ENCODE measurements at regions not wholly inside any gene's neighbourhood (a gene's known extent, or its start where the extent isn't known, plus 50 kb on each side); places are given as distances from the start of the nearest gene placed in this dataset.

DNA sequence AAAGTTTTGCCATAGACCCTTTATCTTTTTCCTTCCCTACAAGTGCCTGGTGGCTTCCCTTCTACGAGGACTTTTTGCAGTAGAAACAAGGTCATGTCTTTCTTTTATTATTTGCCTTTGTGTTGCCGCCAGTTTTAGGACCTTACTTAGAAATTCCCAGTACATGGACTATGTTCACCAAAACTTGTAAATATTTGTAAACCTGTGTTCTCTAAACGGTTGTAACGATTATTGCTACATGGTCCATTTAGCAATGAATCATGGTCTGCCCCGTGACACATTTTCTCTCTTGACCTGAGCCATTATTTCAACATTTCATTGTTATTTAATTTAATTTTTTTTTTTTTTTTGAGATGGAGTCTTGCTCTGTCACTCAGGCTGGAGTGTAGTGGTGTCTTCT lies 110.7 kb downstream of the MFAP3L start:
- no peak overlapping the region for H3K4me3 ChIP-seq
- no peaks in the 10 kb centered on the region for H3K4me1 ChIP-seq
- no peaks in the 10 kb centered on the region for H3K36me3 ChIP-seq
- ATAC-seq (no peak), DNase-seq (no peak)
- H3K27me3 ChIP-seq = no peaks in the 10 kb centered on the region
- intact Hi-C loops (cut with DNase I) = no loop called here
- TF ChIP-seq, protein P1, sequence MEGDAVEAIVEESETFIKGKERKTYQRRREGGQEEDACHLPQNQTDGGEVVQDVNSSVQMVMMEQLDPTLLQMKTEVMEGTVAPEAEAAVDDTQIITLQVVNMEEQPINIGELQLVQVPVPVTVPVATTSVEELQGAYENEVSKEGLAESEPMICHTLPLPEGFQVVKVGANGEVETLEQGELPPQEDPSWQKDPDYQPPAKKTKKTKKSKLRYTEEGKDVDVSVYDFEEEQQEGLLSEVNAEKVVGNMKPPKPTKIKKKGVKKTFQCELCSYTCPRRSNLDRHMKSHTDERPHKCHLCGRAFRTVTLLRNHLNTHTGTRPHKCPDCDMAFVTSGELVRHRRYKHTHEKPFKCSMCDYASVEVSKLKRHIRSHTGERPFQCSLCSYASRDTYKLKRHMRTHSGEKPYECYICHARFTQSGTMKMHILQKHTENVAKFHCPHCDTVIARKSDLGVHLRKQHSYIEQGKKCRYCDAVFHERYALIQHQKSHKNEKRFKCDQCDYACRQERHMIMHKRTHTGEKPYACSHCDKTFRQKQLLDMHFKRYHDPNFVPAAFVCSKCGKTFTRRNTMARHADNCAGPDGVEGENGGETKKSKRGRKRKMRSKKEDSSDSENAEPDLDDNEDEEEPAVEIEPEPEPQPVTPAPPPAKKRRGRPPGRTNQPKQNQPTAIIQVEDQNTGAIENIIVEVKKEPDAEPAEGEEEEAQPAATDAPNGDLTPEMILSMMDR (IDR thresholded peaks at IDR 0.05) = no peak
- no peak for TF ChIP-seq POLR2A (IDR thresholded peaks at IDR 0.05)
- WGBS, 4 donors = 85 to 90% (median 89%) methylated on average over 5 of the region's 5 CpGs
- no peak overlapping the region for H3K27ac ChIP-seq
- peaks cover 0 to 12% (median 5%) of the 10 kb centered on the region in 12 donors for H3K9me3 ChIP-seq

DNA sequence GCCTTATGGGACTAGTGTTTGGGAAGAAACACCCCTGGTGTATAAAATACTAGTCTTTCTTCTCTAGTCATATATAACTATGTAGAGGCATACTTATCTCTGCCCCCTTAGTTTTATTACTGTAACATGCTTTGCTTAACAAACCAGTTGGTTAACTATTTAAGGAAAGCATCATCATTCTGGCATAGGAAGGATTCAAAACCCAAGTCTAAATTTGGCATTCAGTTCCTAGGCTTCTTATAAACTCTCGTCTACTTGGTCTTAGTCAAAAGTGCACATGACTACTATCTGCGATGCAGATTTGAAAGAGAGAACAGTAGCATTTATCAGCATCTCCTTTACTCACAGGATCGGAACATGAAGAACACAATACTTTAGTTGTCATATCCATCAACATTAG lies 111.3 kb downstream of the MFAP3L start:
- ATAC-seq (no peak), DNase-seq (no peak)
- no peaks in the 10 kb centered on the region for H3K27me3 ChIP-seq
- TF ChIP-seq POLR2A (IDR thresholded peaks at IDR 0.05) = no peak
- TF ChIP-seq, protein P1 (IDR thresholded peaks at IDR 0.05) = no peak
- no peaks in the 10 kb centered on the region for H3K4me1 ChIP-seq
- intact Hi-C loops (cut with DNase I) = no loop called here
- no peak overlapping the region for H3K27ac ChIP-seq
- no peak overlapping the region for H3K4me3 ChIP-seq
- peaks cover 0 to 12% (median 5%) of the 10 kb centered on the region in 12 donors for H3K9me3 ChIP-seq
- no peaks in the 10 kb centered on the region for H3K36me3 ChIP-seq
- WGBS, 4 donors = 80 to 92% (median 82%) methylated on average over 3 of the region's 3 CpGs

DNA sequence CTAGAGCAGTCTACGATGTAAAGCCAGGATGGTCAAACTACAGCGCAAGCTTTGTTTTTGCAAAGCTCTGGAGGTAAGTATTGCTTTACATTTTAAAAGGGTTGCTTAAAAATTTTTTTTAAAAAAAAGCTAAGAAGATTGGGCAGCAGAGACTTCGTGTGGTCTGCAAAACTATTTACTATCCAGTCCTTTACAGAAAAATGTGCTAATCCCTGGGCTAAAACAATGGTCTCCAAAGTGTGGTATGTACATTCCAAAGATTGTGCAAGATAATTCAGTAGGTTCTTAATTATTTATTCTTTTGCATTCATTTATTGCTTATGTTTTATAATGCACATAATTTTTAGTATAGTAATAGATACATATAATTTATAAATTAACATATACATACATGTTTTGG lies 113.2 kb downstream of the MFAP3L start:
- DNase-seq = no peak
- WGBS, 4 donors = 79 to 89% (median 84%) methylated on average over 3 of the region's 3 CpGs
- no peak for ATAC-seq
- H3K9me3 ChIP-seq = peaks cover 0 to 12% (median 5%) of the 10 kb centered on the region in 12 donors
- intact Hi-C loops (cut with DNase I) = no loop called here
- H3K27me3 ChIP-seq = no peaks in the 10 kb centered on the region
- H3K4me1 ChIP-seq = no peaks in the 10 kb centered on the region
- no peak overlapping the region for H3K4me3 ChIP-seq
- H3K27ac ChIP-seq = no peak overlapping the region
- no peaks in the 10 kb centered on the region for H3K36me3 ChIP-seq
- TF ChIP-seq POLR2A (IDR thresholded peaks at IDR 0.05) = no peak
- TF ChIP-seq, protein P1 (IDR thresholded peaks at IDR 0.05) = no peak

DNA sequence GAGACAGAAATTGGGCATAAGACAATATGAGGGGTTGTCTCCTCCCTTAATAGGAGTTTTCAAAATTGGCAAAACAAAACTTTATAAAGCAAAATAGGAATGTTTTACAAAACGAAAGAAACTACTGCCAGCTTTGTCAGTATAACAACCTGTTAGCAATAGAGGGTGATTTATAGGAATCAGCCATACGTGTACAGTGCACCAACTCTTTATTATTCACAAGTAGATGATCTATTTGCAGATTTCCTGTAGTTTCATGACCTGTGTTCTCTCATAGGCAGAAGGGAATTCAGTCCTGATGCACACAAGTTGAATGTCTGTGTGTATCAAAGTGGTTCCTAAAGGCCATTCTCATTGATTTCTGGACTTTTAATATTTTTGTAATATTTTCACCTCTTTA lies 116.3 kb downstream of the MFAP3L start:
- Histone ChIP-seq H3K27ac (no peak overlapping the region), H3K4me1 (no peaks in the 10 kb centered on the region), H3K36me3 (no peaks in the 10 kb centered on the region), H3K4me3 (no peak overlapping the region), H3K27me3 (no peaks in the 10 kb centered on the region), H3K9me3 (no peaks in the 10 kb centered on the region)
- no peak for DNase-seq
- TF ChIP-seq, protein P1 (IDR thresholded peaks at IDR 0.05) = no peak
- TF ChIP-seq POLR2A (IDR thresholded peaks at IDR 0.05) = no peak
- 56 to 80% (median 70%) methylated on average over 2 of the region's 2 CpGs for WGBS, 4 donors
- ATAC-seq = no peak
- intact Hi-C loops (cut with DNase I) = no loop called here
